Spleen (tissue), 11 donors: ENCODE measurements at regions not wholly inside any gene's neighbourhood (a gene's known extent, or its start where the extent isn't known, plus 50 kb on each side); places are given as distances from the start of the nearest gene placed in this dataset.

ENCODE experiments used
- DNase-seq: peaks from one replicate; pipeline ENCODE4 v3.0.0-alpha.2; 2020
- H3K27ac ChIP-seq, 8 donors: fragments of 200-600 bp; sonication (generic) in 7 of 8; 1 replicate in 4 of 8; 2 replicates in 4 of 8; pipeline versions ENCODE4 v1.5.0 to v1.8.0; 2016 to 2021; ENCODE audit warnings: inconsistent platforms in 4 of 8, mild to moderate bottlenecking in 4 of 8, moderate library complexity in 1 of 8
- H3K27me3 ChIP-seq, 7 donors: fragments of 200-600 bp; sonication (generic) in 6 of 7; replicated peaks in 1 of 7; 1 replicate in 4 of 7; 2 replicates in 3 of 7; pipeline versions ENCODE4 v1.5.0 to v1.8.0; 2016 to 2021; ENCODE audit warnings: inconsistent platforms in 3 of 7, mild to moderate bottlenecking in 1 of 7
- H3K36me3 ChIP-seq, 6 donors: fragments of 200-600 bp; sonication (generic) in 5 of 6; 1 replicate in 4 of 6; 2 replicates in 2 of 6; pipeline versions ENCODE4 v1.5.0 to v1.8.0; 2016 to 2021; ENCODE audit warnings: inconsistent platforms in 2 of 6
- H3K4me1 ChIP-seq, 6 donors: fragments of 200-600 bp; sonication (generic) in 5 of 6; 1 replicate in 3 of 6; 2 replicates in 3 of 6; pipeline versions ENCODE4 v1.5.0 to v1.8.0; 2016 to 2021; ENCODE audit warnings: inconsistent platforms in 3 of 6
- H3K4me3 ChIP-seq, 8 donors: fragments of 200-600 bp; sonication (generic) in 7 of 8; 1 replicate in 4 of 8; 2 replicates in 4 of 8; pipeline versions ENCODE4 v1.5.0 to v1.8.0; 2016 to 2021; ENCODE audit warnings: inconsistent platforms in 4 of 8, mild to moderate bottlenecking in 4 of 8, moderate library complexity in 2 of 8
- H3K9me3 ChIP-seq, 8 donors: fragments of 200-600 bp; sonication (generic) in 7 of 8; 1 replicate in 4 of 8; 2 replicates in 4 of 8; pipeline versions ENCODE4 v1.5.0 to v1.8.0; 2016 to 2021; ENCODE audit warnings: inconsistent platforms in 4 of 8
- POLR2A ChIP-seq, 3 donors: fragments of 450-650 bp; IDR thresholded peaks; one replicate each; pipeline ENCODE4 v1.5.1; 2017; ENCODE audit warnings: antibody characterized with exemption in 3 of 3, mild to moderate bottlenecking in 1 of 3
- POLR2AphosphoS5 ChIP-seq, 3 donors: sonication (generic); formaldehyde crosslinking; IDR thresholded peaks; one replicate each; pipeline ENCODE4 v1.5.1; 2017; ENCODE audit warnings: antibody characterized with exemption in 3 of 3
- WGBS, 5 donors: extraction: QIAGEN DNeasy Blood & Tissue Kit in 3 of 5; methylation state at CpG; one replicate each; pipeline versions ENCODE4 v1.1.5 to v1.1.7; 2013 to 2018; 5-methylcytosine and 5-hydroxymethylcytosine counted together
- intact Hi-C: fragments of 100-400 bp; cut with DNase I; formaldehyde crosslinking; loops from one replicate; pipeline ENCODE4 v1.15.0; 2023; ENCODE audit warnings: low total_unique reads
- TF ChIP-seq, protein P1 (sequence below), 11 experiments: fragments of 200-600 bp in 7 of 11; fragments of 450-650 bp in 4 of 11; sonication (generic) in 4 of 11; IDR thresholded peaks in 8 of 11; conservative IDR thresholded peaks in 3 of 11; 1 replicate in 7 of 11; 2 replicates in 4 of 11; pipeline versions ENCODE4 v1.4.0 to v1.8.0; 2016 to 2021; ENCODE audit warnings: antibody characterized with exemption in 11 of 11, inconsistent platforms in 4 of 11, mild to moderate bottlenecking in 1 of 11
- donor health status: healthy with polysubstance abuse.
- donor health status: DM: no; HTN: no; CAD: no; lungs with moderate emphysema.
- donor health status: DM: no; HTN: no; CAD: no.
- donor health status: Bipolar disorder and iron deficiency.
- donor health status: healthy.
- donor health status: DM: no; HTN: no; CAD: no.
- donor health status: DM: yes; HTN: yes; CAD: no.

DNA sequence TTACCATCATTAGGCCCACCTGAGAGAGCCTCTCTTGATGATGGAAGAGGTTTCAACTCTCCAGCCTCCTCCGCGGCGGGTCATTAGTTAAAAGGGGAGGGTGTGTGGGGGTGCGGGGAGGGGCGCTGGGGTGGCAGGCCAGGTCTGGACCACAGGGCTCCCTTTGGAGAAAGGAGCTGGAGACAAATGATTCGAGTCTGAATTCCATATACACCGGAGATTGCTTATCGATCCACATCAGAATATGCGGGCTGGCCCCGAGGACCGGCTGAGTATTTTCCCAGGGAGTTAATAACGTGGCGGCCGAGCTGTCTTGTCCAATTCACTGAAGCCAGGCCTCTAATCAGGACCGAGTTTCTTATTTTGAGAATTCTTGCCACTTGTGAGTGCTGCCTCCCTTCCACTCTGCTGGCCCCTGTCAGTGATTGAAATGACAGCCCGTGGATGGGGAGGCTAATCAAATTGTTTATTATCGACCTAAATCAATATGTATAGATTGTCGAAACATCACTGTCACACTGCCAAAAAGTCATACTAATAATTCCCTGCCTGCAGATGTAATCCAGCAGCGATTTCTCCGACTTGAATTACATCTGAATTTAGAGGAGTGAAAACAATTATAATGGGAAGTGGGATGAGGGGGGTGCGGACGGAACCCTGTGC lies 202.7 kb downstream of the SALL1 start:
- 81 to 86% (median 84%) methylated on average over 22 of the region's 22 CpGs for WGBS, 5 donors
- Histone ChIP-seq H3K4me1 (no peaks in the 10 kb centered on the region), H3K27ac (no peak overlapping the region), H3K9me3 (no peaks in the 10 kb centered on the region), H3K4me3 (no peak overlapping the region), H3K36me3 (no peaks in the 10 kb centered on the region), H3K27me3 (peaks cover 0 to 11% (median 0%) of the 10 kb centered on the region in 7 donors)
- no peak for TF ChIP-seq POLR2AphosphoS5 (IDR thresholded peaks at IDR 0.05)
- no peak for TF ChIP-seq POLR2A (IDR thresholded peaks at IDR 0.05)
- TF ChIP-seq, protein P1, sequence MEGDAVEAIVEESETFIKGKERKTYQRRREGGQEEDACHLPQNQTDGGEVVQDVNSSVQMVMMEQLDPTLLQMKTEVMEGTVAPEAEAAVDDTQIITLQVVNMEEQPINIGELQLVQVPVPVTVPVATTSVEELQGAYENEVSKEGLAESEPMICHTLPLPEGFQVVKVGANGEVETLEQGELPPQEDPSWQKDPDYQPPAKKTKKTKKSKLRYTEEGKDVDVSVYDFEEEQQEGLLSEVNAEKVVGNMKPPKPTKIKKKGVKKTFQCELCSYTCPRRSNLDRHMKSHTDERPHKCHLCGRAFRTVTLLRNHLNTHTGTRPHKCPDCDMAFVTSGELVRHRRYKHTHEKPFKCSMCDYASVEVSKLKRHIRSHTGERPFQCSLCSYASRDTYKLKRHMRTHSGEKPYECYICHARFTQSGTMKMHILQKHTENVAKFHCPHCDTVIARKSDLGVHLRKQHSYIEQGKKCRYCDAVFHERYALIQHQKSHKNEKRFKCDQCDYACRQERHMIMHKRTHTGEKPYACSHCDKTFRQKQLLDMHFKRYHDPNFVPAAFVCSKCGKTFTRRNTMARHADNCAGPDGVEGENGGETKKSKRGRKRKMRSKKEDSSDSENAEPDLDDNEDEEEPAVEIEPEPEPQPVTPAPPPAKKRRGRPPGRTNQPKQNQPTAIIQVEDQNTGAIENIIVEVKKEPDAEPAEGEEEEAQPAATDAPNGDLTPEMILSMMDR (IDR thresholded peaks at IDR 0.05 in 8 of 11, conservative IDR thresholded peaks at IDR 0.05 in 3 of 11) = no peak
- no peak for DNase-seq
- intact Hi-C loops = no loop called here

DNA sequence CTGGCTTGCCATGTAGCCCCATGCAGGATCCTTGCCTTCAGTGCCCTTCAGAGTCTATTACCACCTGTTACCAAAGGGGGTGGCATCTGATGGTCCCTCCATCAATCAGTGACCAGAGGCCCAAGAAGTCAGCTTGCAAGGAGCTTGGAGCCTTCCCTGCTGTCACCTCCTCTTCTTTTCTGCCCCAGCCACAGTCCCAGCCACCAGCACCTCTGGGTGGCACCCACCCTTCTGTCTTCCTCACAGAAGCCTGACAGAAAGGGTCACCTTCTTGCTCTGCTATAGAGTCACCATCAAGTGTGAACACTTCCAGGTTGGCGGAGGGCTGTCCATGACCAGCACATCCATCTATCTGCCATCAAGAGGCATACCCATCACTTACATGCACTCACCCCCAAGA lies 203.2 kb downstream of the SALL1 start:
- H3K36me3 ChIP-seq = no peaks in the 10 kb centered on the region
- no peak overlapping the region for H3K27ac ChIP-seq
- 94 to 100% (median 97%) methylated on average over 1 of the region's 1 CpG for WGBS, 5 donors
- no peak overlapping the region for H3K4me3 ChIP-seq
- TF ChIP-seq, protein P1 (IDR thresholded peaks at IDR 0.05 in 8 of 11, conservative IDR thresholded peaks at IDR 0.05 in 3 of 11) = no peak
- TF ChIP-seq POLR2A (IDR thresholded peaks at IDR 0.05) = no peak
- intact Hi-C loops = no loop called here
- no peak for DNase-seq
- peaks cover 0 to 11% (median 0%) of the 10 kb centered on the region in 7 donors for H3K27me3 ChIP-seq
- H3K4me1 ChIP-seq = no peaks in the 10 kb centered on the region
- no peaks in the 10 kb centered on the region for H3K9me3 ChIP-seq

DNA sequence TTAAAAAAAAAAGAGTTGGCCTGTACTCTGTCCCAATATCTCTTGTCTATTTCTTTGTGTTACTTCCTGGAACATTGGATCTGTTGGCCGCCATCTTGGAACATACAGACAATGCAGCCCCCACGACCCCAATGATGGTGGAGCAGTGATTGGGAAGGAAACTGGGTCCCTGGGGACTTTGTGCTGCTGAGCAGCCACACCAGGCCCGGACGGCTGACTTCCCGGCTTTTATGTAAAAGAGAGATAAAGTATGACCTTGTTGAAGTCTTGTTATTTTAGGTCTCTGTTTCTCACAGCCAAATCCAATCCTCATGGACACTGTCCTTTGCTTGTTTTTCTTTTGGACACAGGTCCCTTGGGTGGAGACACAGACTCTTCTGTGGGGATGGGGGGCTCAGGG lies 204.5 kb downstream of the SALL1 start:
- H3K27me3 ChIP-seq = peaks cover 0 to 11% (median 0%) of the 10 kb centered on the region in 7 donors
- no peak overlapping the region for H3K27ac ChIP-seq
- DNase-seq = no peak
- H3K36me3 ChIP-seq = no peaks in the 10 kb centered on the region
- intact Hi-C loops = no loop called here
- TF ChIP-seq, protein P1 (IDR thresholded peaks at IDR 0.05 in 8 of 11, conservative IDR thresholded peaks at IDR 0.05 in 3 of 11) = no peak
- no peak for TF ChIP-seq POLR2AphosphoS5 (IDR thresholded peaks at IDR 0.05)
- H3K4me3 ChIP-seq = no peak overlapping the region
- WGBS, 5 donors = 68 to 77% (median 75%) methylated on average over 5 of the region's 5 CpGs
- H3K4me1 ChIP-seq = no peaks in the 10 kb centered on the region
- H3K9me3 ChIP-seq = no peaks in the 10 kb centered on the region

DNA sequence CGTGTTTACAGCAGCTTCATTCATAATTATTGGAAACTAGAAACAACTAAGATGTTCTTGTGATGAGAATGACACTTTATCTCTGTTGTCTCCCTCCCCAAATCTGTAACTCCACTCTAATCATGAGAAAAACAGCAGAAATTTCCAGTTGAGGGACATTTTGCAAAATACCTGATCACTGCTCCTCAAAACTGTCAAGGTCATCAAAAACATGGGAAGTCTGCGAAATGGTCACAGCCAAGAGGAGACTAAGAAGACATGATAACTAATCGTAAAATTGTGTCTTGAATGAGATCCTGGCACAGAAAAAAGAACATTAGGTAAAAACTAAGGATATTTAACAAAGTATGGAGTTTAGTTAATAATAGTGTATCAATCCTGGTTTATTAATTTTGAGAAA lies 204.2 kb downstream of the CYLD start:
- Histone ChIP-seq H3K4me1 (no peaks in the 10 kb centered on the region), H3K27me3 (peaks cover 0 to 11% (median 0%) of the 10 kb centered on the region in 7 donors), H3K27ac (no peak overlapping the region), H3K4me3 (no peak overlapping the region), H3K9me3 (no peaks in the 10 kb centered on the region), H3K36me3 (no peaks in the 10 kb centered on the region)
- 74 to 88% (median 81%) methylated on average over 3 of the region's 3 CpGs for WGBS, 5 donors
- DNase-seq = no peak
- TF ChIP-seq POLR2AphosphoS5 (IDR thresholded peaks at IDR 0.05) (no peak), POLR2A (IDR thresholded peaks at IDR 0.05) (no peak)
- TF ChIP-seq, protein P1 (IDR thresholded peaks at IDR 0.05 in 8 of 11, conservative IDR thresholded peaks at IDR 0.05 in 3 of 11) = no peak
- intact Hi-C loops = no loop called here
